ENCODE measurements at regions not wholly inside any gene's neighbourhood (a gene's known extent, or its start where the extent isn't known, plus 50 kb on each side); places are given as distances from the start of the nearest gene placed in this dataset.

DNA sequence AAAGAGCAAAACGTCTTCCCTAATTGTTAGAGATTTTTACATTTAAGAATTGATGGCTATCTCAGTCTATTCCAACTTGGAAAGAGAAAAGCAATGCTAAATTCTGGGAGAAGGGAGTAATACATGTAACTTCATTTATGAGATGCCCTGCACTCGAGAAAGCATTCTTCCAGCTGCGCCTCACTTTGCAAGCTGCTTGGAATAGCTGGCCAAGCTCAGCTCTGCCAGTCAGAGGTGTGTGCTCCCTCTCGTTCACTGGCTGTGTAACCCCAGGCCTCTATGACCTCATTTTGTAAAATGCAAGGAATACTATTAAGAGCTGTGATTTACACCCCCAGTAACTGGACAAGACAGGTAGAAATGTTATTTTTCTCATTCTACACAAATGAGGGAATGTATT lies 79.1 kb downstream of the OTX2 start:
- Histone ChIP-seq H3K27ac (replicated peaks) (no peak overlapping the region), H3K36me3 (no peaks in the 10 kb centered on the region), H3K9me3 (replicated peaks) (no peaks in the 10 kb centered on the region), H3K4me1 (no peaks in the 10 kb centered on the region), H3K27me3 (ENCODE audit: low read depth) (peaks cover 69% of the 10 kb centered on the region), H3K4me3 (peak overlapping the region; percentile 19)
- intact Hi-C loops (cut with micrococcal nuclease), result no loop called here
- TF ChIP-seq, protein P1, sequence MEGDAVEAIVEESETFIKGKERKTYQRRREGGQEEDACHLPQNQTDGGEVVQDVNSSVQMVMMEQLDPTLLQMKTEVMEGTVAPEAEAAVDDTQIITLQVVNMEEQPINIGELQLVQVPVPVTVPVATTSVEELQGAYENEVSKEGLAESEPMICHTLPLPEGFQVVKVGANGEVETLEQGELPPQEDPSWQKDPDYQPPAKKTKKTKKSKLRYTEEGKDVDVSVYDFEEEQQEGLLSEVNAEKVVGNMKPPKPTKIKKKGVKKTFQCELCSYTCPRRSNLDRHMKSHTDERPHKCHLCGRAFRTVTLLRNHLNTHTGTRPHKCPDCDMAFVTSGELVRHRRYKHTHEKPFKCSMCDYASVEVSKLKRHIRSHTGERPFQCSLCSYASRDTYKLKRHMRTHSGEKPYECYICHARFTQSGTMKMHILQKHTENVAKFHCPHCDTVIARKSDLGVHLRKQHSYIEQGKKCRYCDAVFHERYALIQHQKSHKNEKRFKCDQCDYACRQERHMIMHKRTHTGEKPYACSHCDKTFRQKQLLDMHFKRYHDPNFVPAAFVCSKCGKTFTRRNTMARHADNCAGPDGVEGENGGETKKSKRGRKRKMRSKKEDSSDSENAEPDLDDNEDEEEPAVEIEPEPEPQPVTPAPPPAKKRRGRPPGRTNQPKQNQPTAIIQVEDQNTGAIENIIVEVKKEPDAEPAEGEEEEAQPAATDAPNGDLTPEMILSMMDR (IDR thresholded peaks at IDR 0.05; ENCODE audit: borderline replicate concordance), result no peak
- DNase-seq, result no peak

DNA sequence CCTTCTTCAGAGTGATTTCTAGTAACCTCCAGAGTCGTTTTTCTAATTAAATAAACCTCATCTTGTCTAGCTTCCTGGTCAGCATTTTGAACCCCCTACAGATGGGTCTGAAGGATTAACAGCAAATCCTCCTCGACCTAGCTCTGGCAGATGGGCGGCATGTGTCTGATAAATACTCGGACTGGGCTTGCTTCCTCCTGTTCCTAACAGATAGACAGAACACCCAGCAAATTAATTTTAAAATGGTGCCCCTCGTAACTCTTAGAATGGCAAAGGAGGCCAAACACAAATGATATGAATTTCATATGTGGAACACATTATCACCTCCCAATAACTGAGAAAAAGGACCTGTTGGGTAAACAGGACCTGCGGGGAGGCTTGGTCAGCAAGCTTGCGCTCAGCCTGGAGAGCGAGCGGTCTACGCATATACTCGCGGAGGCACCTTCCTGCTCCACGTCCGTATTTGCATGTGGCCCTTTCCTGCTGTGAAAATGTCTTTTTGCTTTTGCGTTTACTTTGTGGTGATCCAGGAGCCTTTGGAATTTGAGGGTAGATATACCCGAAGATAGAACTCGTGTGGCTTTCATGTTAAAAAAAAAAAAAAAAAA lies 79.6 kb downstream of the OTX2 start:
- Histone ChIP-seq H3K36me3 (no peaks in the 10 kb centered on the region), H3K27me3 (ENCODE audit: low read depth) (peaks cover 69% of the 10 kb centered on the region), H3K4me1 (no peaks in the 10 kb centered on the region), H3K27ac (replicated peaks) (no peak overlapping the region), H3K9me3 (replicated peaks) (no peaks in the 10 kb centered on the region), H3K4me3 (peak overlapping the region; percentile 19)
- no peak for DNase-seq
- intact Hi-C loops (cut with micrococcal nuclease), result no loop called here
- TF ChIP-seq, protein P1 (IDR thresholded peaks at IDR 0.05; ENCODE audit: borderline replicate concordance), result no peak

DNA sequence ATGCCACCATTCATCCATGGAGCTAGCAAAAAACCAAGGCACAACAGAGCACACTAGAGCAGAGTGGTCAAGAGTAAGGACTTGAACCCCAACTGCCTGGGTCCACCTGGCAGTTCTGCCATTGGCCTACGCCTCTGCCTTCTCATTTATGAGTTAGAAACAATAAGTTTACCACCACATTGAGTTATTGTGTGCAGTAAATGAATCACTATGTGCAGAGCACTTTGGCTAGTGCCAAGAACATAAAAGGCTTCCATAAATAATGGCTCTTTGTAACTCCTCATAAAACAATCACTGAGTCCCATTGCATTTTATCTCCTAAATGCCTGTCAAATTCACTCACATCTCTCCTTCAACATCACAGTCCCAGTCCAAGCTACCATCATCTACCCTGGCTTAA lies 86.3 kb downstream of the OTX2 start:
- DNase-seq, result no peak
- intact Hi-C loops (cut with micrococcal nuclease), result no loop called here
- Histone ChIP-seq H3K27ac (replicated peaks) (no peak overlapping the region), H3K36me3 (no peaks in the 10 kb centered on the region), H3K9me3 (replicated peaks) (no peaks in the 10 kb centered on the region), H3K4me1 (no peaks in the 10 kb centered on the region), H3K4me3 (no peak overlapping the region), H3K27me3 (ENCODE audit: low read depth) (peaks cover 45% of the 10 kb centered on the region)
- TF ChIP-seq, protein P1 (IDR thresholded peaks at IDR 0.05; ENCODE audit: borderline replicate concordance), result no peak

DNA sequence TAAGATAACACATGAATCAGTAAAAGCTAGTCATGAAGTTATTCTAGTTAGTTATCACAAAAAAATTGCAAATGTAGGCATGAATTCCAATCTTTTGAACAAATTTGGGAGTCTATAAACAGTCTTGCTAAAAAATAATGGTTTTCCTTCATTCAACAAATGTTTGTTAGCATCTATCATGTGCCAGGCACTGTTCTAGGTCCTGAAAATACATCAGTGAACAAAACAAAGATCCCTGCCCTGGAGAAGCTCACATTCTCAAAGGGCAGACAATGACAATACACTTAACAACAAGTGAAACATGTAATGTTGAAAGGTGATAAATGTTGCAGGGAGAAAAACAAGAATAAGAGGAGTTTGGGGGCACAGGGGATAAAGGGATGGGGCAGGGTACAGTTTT lies 86.9 kb downstream of the OTX2 start:
- TF ChIP-seq, protein P1 (IDR thresholded peaks at IDR 0.05; ENCODE audit: borderline replicate concordance), result no peak
- DNase-seq, result no peak
- Histone ChIP-seq H3K36me3 (no peaks in the 10 kb centered on the region), H3K27ac (replicated peaks) (no peak overlapping the region), H3K9me3 (replicated peaks) (no peaks in the 10 kb centered on the region), H3K4me3 (no peak overlapping the region), H3K27me3 (ENCODE audit: low read depth) (peaks cover 45% of the 10 kb centered on the region), H3K4me1 (no peaks in the 10 kb centered on the region)
- intact Hi-C loops (cut with micrococcal nuclease), result no loop called here

DNA sequence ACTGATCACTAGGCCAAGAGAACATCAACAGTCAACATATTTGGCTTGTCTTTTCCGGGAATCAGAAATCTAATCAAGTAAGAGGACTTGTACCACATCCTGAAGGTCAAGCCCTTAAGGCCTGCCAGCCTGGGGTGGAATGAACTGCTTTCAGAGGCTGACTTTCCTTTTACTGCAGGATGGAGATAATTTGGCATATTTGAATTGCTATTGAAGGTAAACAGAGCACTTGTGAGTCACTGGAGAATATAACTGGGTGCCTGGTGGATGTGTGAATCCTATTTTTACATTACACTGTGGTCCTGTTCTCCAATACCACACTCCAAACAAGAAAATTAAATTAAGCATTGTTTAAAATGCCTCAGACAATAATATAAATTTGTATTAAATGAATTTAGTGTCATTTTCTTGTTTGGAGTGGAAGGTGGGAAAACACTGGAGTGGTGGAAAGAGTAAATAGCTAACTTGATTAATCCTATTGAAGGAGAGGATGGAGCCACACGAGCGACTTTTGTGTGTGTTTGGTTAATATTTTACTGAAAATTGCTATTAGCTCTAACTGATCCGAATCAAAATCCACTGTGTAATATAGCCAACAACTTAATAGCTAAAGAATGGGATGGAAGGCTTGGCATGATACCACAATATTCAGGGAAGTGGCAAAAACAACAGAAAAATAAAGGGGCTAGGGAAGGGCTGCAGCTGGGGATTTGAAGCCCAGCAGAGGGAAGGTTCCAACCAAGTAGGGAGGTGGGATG lies 89.4 kb downstream of the OTX2 start:
- TF ChIP-seq, protein P1 (IDR thresholded peaks at IDR 0.05; ENCODE audit: borderline replicate concordance), result no peak
- intact Hi-C loops (cut with micrococcal nuclease), result no loop called here
- Histone ChIP-seq H3K27me3 (ENCODE audit: low read depth) (peaks cover 41% of the 10 kb centered on the region), H3K4me3 (no peak overlapping the region), H3K4me1 (no peaks in the 10 kb centered on the region), H3K9me3 (replicated peaks) (no peaks in the 10 kb centered on the region), H3K27ac (replicated peaks) (no peak overlapping the region), H3K36me3 (no peaks in the 10 kb centered on the region)
- DNase-seq, result no peak

All from left ventricle myocardium inferior (tissue), 1 donor.